ENCODE measurements at regions not wholly inside any gene's neighbourhood (a gene's known extent, or its start where the extent isn't known, plus 50 kb on each side); places are given as distances from the start of the nearest gene placed in this dataset.

DNA sequence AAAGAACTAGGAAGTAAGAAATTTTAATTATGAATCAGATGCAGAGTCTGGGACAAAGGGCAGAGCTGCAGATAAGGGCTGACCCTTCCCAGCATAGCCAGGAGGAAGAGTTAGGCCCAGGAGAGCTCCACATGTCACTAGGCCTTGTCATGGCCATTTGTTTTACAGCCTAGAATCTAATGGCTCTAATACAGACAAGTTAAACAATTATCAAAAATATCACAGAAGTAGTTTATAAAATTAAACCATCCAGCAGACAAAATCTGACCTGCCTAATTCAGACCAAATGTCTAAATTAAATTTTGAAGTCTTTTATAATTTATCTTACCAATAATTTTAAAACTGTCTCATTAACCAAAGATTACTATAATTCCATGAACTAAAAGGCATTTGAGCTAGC is 1369.5 kb downstream of the CDH11 start:
- no peak for DNase-seq

DNA sequence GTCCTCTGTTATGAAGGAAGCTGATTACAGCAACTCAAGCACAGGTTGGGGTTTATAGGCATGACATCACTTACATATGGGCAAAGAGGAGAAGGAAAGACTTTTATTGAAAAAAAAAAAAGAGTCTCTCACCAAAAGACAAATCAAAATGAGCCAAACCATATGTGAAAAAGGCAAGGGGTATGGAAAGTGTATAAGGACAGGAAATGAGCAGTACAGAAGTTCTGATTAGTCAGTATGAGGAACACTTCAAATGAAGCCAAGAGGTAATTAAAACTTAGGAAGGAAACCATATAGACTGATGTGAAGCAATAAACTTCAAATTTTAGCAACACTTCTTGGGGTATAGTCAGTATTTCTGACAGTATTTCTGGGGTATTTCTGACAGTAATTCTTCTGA is 1372.6 kb downstream of the CDH11 start:
- no peak for DNase-seq

DNA sequence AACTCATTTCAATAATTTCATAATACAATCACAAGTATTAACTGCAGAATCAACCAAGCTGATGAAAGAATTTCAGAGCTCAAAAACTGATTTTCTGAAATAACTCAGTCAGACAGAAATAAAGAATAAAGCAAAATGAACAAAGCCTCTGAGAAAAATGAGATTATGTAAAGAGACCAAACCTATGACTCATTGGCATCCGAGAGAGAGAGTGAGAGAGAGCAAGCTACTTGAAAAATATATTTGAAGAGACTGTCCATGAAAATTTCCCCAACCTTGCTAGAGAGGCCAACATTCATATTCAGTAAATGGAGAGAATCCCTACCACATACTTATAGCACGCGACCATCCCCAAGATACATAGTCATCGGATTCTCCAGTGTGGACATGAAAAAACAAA is 1376.4 kb downstream of the CDH11 start:
- no peak for DNase-seq

- no peak for DNase-seq
These were observed 1377.6 kb downstream of the CDH11 start for GRCh38 chr16:63744077-63744874.

- DNase-seq, result no peak
These were observed 1379.7 kb downstream of the CDH11 start for GRCh38 chr16:63742150-63742549.

GRCh38 chr16:63737633-63738032 is 1384.2 kb downstream of the CDH11 start:
- DNase-seq, result no peak

DNA sequence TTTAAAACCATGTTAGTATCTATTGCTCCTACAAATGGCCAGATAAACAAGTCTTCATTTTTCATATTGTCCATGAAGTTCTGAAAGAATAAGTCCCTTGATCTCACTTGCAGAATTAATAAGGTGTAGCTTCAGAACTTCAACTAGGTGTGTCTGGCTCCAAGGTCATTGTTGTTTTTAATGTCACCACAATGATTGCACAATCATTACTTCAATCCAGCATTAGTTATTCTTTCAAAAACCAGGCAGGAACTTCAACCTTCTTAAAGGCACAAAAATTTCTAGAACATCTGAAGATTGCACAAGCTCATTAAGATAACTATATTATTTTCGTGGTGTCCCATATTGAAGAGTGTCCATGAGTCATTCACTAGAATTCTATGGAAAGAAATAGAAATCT is 1386.4 kb downstream of the CDH11 start:
- DNase-seq, result no peak

- no peak for DNase-seq
These were observed 1401.0 kb downstream of the CDH11 start for GRCh38 chr16:63720848-63721247.

DNA sequence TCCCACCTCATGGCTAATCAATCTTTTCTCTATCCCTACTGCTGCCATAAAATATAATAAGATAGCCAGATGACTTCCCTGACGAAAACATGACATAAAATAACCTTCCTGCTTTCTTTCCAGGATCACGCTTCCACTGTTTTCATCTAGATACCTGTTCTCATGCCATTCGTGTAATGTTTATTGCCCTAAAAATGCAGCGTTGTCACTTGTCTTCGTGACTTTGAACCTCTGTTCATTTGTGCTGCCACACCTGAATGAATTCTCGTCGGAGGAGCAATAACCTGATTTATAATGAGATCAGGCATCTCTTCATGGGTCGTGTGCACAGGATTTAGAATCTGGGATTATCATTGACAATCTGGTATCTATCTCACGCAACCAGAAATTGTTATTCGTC is 1401.9 kb downstream of the CDH11 start:
- no peak for DNase-seq

- no peak for DNase-seq
These were observed 1404.1 kb downstream of the CDH11 start for GRCh38 chr16:63717806-63718205.

GRCh38 chr16:63714876-63715275 is 1407.0 kb downstream of the CDH11 start:
- no peak for DNase-seq

DNA sequence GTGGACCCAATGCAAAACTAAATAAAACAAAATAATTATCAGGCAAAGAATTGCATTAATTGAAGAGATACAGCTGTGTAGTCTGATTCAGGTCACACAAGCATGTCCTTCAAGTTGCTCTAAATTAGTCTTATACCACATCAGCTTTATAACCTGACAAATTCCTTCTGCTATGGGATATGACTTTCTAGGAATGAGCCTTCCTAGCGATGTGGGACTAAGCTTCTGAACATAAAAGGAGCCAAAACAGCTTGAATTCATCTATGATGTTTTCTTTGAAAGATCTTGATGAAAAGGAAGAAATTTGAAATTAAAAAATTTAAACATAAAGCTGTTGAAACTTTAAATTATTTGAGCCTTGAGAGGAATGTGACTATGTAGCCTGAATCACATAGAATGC is 1409.1 kb downstream of the CDH11 start:
- DNase-seq, result no peak

DNA sequence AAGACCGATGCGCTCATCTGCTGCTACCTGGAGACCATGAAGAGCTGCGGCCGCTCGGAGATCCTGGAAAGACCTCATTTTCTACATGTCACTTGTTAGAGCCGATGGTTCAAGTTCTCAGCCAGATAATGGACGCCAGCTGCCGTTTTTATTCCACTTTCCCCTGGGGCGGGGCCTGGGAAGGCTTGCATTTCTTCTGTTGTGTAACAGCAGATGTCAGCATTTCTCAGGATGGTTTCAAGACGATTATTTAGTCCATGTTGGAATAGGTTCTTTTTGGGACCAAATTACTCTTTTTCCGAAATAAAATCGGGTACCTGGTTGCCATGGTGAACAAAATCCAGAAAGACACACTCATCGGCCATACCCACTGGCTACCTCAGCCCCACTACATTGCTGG is 1418.3 kb downstream of the CDH11 start:
- no peak for DNase-seq

- no peak for DNase-seq
These were observed 1418.8 kb downstream of the CDH11 start for GRCh38 chr16:63702981-63703590.

DNA sequence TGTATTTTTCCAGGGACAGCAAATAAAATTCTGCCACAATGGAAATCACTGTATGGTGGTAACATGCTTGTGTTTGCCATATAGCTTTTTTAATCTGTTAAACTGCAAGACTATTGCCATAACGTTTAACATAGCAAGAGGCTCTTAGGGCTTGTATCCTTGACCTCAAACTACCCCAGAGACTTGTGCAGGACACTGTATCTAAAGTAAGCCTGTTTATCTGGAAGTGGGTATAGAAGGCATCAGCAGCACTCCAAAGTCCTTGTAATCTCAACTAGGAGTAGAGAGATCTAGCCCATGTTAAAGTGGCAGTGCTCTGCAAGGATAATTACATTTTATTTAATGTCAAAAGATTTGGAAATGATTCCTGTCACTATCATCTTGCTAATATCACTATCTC is 1424.1 kb downstream of the CDH11 start:
- no peak for DNase-seq

DNA sequence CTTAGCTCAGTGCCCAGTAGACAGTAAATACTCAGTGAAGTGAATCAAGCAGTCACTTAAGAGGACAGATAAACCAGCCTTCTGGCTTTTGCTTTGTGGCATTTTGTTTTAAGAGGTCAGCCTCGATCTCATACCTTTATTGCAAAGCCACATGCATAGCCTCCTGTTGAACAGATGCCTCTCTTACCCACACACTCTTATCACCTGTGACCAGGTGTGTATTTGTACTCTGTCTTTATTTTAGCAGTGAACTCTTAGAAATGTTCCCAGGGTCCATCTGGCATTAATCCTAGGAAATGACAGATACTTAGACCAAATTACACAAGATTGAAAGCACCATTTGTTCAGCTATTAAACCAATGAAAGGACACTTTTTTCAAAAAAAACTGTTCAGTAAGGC is 1426.5 kb downstream of the CDH11 start:
- DNase-seq, result no peak

DNA sequence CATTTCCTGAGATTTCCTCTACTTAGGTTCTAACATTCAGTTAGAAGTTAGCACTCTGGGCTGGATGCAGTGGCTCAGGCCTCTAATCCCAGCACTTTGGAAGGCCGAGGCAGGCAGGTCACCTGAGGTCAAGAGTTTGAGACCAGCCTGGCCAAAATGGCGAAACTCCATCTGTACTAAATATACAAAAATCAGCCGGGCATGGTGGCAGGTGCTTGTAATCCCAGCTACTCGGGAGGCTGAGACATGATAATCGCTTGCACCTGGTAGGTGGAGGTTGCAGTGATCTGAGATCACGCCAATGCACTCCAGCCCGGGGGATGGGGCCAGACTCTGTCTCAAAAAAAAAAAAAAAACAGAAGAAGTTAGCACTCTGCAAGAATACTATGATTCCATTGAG is 1430.9 kb downstream of the CDH11 start:
- DNase-seq, result no peak

- no peak for DNase-seq
These were observed 1431.6 kb downstream of the CDH11 start for GRCh38 chr16:63690267-63690666.

- DNase-seq, result no peak
These were observed 1432.8 kb downstream of the CDH11 start for GRCh38 chr16:63689068-63689467.

DNA sequence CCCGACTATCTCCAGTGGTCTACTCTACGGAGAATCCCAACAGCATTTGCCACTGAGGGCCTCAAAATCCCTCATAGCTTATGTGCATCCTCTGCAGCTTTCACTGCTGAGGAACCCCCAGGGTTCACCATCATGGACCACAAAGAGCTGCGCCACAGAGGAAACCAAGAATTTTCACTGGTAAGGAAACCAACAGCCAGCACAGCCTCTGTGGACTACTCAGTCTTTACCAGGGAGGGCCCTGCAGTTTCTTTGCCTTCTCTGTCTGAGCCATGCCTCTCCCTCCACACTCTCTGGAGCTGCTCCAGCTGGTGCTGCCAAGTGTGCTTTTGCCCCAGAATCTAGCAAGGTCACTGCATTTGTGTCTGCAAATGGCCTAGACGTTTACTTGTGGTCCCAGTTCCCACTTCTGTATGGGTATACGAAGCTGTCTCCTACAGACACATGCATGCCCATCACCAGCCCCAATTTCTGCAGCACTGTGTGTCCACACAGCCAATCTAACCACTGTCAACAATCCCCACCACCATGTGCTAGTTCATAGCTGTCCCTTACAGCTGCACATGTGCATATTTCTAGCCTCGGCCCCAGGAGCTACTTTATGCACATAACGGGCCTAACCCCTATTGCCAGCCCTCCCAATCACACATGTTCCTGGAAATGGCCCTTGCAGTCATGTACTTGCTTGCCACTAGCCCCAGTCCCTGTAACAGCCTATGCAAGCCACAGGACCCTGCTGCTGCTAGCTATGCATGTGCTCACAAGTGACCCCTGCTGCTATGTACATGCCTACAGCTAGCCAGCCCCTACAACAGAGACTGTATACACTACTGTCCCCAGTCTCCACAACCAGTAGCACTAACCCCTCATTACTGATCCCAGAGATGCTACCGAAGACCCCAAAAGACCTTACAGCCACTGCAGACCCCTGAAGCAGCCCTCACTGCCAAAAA is 1437.4 kb downstream of the CDH11 start:
- DNase-seq, result no peak

GRCh38 chr16:63682844-63683243 is 1439.0 kb downstream of the CDH11 start:
- no peak for DNase-seq

DNA sequence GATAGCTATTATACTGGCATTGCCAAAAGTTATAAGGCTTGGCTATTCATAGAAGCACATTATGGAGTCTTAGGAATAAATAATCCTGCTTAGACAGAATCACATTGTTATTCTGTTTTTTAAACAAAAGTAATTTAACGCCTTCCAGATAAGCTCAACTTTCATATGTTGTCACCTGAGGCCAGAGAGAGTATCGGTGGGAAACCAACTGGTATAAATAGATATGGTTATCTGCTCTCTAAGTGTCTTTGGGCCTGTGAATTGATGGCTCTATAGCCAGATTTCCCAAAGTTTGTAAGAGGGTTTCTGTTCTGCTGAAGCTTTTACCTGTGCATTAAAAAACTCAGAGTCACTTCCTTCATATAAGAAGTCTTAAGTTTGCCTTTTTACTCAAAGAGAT is 1449.4 kb downstream of the CDH11 start:
- no peak for DNase-seq

- no peak for DNase-seq
These were observed 1458.7 kb downstream of the CDH11 start for GRCh38 chr16:63663155-63663554.

DNA sequence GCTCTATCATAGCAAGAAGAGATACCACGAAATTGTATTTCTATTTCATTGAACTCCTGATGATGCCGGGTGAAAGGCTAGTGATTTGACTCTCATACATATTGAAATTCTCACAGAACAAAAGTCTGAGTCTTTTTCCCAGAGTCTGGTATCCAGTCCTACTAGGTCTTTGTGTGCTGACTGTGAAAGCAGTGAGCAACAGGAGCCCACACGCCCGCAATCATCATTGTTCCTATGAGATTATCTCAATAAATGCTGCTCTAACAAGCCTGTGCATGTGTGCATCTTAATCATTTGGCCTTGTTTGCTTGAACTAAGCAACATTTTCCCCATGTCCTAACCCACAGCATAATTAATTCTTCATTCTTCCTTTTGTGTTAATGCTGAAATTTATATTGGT is 1466.0 kb downstream of the CDH11 start:
- no peak for DNase-seq
